ENCODE measurements at regions not wholly inside any gene's neighbourhood (a gene's known extent, or its start where the extent isn't known, plus 50 kb on each side); places are given as distances from the start of the nearest gene placed in this dataset.

- TF ChIP-seq EZH2 (IDR thresholded peaks at IDR 0.05) (no peak), POLR2AphosphoS5 (IDR thresholded peaks at IDR 0.05; ENCODE audit: borderline replicate concordance, low read depth, low read length) (no peak), FOXP2 (optimal IDR thresholded peaks at IDR 0.05; ENCODE audit: control extremely low read depth, extremely low read length, insufficient read depth) (no peak)
Measured at GRCh38 chr2:139605668-139606067, 825.5 kb upstream of the NXPH2 start.
